GM18868 (cell line): ENCODE measurements at regions not wholly inside any gene's neighbourhood (a gene's known extent, or its start where the extent isn't known, plus 50 kb on each side); places are given as distances from the start of the nearest gene placed in this dataset.

Source experiments
- ATAC-seq: cut with Tn5 transposase; IDR thresholded peaks from one replicate; pipeline ENCODE4 v1.9.1; 2021; ENCODE audit warnings: mild to moderate bottlenecking, moderate library complexity; ENCODE audit not compliant: unreplicated experiment

DNA sequence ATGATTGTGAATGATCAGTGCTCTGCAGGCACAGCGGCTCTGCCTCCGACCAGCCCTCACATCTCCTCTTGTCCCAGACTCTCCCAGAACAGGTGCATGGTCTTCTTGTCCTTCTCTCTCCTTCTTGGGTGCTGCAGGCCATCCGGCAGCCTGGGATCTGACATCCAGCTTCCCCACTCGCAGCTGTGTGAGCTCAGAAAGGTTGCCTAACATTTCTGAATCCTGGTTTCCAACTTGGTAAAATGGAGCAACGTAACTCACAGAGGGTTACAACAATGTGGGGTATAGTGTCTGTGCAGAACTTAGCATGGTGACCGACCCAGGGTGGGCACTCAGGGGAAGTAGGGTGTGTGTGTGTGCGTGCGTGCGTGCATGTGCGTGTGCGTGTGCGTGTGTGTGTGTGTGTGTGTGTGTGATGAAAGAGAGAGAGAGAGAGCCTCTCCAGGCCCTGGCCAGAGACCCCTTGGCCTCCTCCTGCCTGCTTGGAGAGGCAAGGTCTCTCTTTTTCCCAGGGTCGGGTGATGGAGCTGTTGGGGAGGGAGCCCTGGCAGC, 110.1 kb downstream of the SNX5 start:
- ATAC-seq = no peak

GRCh38 chr20:17857639-17858449, 110.8 kb downstream of the SNX5 start:
- no peak for ATAC-seq

- no peak for ATAC-seq
Observed at GRCh38 chr20:17856837-17857605, 111.6 kb downstream of the SNX5 start.

DNA sequence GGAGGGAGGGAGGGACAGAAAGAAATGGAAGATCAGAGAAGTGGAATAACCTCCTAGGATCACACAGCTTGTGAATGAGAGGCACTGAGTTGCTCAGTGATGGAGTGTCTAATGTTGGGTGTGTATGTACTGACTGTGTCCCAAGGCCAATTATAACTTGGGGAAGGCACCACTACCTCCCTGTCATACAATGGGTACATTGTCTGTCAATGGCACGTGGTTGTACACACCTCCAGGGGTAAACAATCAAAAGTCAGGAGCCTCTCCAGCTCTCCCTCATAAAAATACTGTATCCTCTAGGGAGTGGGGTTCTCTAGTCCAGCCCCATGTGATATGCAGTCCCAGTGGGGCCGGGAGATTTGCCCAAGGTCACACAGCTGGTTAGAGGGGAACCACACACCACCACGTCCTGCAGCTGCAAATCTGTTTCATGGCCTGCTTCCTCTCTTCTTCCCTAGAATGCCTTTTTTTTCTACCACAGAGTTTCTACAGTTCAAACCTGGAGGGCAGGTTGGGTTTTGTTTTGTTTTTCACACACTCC, 112.5 kb downstream of the SNX5 start:
- peak; percentile 86 for ATAC-seq

- no peak for ATAC-seq
Observed at GRCh38 chr20:17854307-17854903, 114.2 kb downstream of the SNX5 start.

- no peak for ATAC-seq
Observed at GRCh38 chr20:17852323-17852722, 116.3 kb downstream of the SNX5 start.

DNA sequence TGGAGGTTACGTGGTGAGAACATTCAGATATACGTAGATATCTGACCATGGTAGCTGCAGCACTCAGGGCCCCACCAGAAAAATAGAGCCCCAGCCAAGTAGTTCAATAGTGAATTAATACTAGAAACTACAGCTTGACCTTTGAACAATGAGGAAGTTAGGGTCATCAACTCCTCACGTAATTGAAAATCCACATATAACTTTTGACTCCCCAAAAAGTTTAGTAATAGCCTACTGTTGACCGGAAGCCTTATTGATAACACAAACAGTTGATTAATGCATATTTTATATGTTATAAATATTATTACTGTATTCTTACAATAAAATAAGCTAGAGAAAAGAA, 117.9 kb downstream of the SNX5 start:
- ATAC-seq = no peak

DNA sequence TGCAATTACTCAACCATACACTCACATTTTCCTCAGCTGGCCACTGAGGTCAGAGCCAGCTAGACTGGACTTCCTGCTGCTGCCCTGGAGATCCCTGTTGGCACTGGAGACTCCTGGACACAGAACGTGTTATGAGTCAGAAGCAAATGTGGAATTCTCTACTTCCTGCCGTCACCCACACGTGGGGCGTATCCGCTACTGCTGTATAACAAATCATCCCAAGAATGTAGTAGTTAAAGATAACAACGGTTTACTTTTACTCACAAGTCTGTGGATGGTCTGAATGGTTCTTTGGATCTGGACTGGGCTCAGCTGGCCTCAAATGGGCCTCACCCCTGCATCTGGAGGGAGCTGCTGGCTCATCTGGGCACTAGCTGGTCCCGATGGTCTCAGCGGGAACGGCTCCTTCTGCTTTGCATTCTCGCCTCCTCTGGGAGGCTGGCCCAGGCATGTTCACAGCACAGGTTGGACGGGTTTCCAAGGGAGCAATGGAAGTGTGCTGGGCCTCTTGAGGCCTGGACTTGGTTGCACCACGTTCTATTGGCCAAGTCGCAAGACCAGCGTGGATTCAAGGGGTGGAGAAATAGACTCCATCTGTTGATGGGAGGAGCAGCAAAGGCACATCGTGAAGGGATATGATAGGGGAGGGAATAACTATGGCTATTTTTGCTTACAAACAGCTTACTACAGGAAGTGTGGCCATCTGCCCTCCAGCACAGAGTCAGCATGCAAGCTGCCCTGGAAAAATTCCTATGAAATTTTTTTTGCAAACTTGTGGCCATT, 118.5 kb downstream of the SNX5 start:
- ATAC-seq = no peak

- no peak for ATAC-seq
Observed at GRCh38 chr20:17849138-17849900, 119.3 kb downstream of the SNX5 start.

DNA sequence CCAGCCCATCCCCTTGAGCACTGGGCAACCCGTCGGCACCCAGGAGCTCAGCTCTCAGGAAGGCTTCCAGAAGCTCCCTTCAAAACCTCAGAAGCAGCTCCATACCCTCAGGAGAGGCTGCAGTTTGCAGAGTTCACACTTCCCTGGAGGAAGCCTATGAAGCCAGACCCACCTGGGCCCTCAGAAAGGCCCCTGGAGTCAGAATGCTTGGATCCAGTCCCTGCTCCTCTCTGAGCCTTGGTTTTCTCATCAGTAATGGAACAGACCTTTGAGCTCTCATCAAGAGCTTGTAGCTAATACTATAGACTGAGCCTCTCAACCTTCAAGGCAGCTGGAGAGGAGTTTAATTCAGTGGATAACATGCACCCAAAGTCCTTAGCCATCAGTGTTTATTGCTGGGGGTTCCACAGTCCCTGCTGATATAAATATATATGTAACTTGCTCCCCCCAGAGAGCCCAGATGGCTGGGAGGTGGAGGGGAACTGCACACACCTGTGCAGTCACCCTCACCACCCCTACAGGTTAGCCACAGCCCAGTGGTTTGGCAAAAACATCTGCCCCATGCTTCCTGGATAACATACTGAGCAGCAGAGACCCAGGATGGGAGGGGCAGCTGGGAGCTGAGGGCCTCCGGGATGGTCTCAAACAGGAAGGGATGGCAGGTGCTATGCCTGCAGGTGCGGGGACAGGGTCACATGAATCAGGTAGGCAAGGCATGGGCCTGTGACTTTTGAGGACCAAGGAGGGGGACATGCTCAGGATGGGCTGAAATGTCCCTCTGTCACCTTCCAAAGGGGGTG, 120.1 kb downstream of the SNX5 start:
- ATAC-seq = no peak

DNA sequence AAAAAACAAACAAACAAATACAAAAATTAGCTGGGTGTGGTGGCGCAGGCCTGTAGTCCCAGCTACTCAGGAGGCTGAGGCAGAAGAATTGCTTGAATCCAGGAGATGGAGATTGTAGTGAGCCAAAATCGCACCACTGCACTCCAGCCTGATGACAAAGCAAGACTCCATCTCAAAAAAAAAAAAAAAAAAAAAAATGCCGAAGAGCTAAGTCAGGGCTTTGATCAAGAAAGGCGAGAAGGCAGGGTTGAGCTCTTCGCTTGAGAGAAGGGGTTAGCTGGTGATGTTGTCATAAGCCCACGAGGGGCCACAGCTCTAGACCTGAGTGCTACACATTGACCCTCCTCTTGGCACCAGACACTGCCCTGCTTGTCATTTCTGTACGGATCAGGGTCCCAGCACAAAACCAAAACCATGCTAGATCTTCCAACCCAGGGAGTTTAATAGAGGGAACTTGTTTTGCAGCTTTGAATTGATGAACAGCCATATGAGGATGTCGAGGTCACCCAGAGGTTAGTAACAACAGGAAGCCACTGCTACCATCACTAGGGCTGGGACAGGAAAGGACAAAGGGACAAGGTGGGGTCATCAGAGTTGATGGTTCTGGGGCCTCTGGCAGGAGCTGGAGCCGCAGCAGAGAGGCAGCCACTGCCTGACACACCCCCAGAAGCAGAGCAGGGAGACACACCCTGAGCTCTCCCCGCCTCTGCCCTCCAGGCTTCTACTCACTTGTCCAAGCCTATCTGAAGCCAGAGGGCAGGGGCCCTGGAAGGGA, 122.7 kb downstream of the SNX5 start:
- ATAC-seq = no peak

- ATAC-seq = no peak
Observed at GRCh38 chr20:17844549-17845298, 123.9 kb downstream of the SNX5 start.

DNA sequence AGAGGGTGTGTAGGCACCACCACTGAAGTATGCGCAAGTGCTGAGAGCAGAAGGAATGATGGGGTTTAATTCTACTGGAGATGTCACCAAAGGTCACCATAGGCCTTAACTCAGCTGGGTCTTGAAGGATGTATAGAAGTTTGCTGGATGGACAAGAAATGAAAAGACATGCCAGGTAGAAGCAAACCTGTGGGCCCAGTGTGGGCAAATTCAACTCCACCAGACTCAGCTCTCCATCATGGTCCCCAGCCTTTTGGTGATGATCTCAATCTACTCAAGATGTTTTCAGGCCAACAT, 124.5 kb downstream of the SNX5 start:
- no peak for ATAC-seq

- ATAC-seq = peak; percentile 64
Observed at GRCh38 chr20:17843246-17844132, 125.1 kb downstream of the SNX5 start.

DNA sequence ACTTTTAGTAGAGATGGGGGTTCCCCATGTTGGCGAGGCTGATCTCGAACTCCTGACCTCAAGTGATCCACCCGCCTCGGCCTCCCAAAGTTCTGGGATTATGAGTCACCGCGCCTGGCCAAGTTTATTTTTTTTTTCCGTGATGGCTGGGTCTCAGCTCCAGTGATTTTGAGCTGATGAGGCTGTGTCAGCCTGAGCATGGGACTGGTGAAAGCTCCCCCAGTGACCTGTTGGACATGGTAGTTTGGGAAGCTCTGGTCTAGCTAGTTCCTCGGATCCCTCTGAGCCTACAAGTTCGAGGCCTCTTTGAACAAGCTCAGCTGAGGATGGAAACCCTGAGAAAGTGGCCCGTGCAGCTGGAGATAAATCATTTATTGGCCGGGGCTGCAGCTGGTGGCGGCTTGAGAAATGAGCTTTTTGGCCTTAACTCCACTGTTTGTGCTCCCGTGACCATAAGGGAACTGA, 126.8 kb downstream of the SNX5 start:
- no peak for ATAC-seq

DNA sequence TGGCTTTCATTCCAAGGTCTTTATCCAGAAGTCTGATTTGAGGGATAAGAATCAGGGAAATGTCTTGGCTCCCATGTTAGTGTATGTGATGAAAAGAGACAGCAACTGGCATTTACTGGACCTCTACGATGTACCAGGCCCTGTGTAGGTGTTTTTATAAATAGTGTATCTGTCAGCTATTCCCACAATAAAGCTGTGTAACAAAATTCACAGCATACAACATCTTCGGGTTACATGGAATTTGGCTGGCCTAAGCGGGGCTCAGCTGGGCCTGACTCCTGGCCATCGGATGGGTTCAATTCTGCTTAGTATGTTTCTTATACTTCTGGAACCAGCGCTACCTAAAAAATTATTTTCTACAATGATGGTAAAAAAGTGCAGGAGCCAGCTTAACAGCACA, 128.2 kb downstream of the SNX5 start:
- no peak for ATAC-seq

DNA sequence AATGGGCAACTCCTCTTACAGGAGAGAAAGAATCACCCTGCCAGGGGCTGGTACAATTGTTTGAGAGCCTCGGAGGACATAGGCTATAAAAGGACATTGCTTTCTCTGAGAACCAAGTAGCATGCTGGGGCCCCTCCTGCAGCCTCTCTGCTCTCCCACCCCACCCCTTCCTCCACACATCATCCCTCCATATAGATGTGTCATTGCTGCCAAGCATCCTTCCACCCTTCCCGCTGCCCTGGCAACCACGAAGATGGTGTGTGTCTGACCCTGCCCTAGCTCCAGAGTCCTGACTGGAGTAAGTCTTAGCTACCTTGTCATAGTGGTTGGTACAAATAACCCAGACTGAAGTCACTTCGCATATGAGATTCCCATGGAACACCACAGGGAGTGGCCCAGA, 129.7 kb downstream of the SNX5 start:
- no peak for ATAC-seq
